ENCODE measurements at regions not wholly inside any gene's neighbourhood (a gene's known extent, or its start where the extent isn't known, plus 50 kb on each side); places are given as distances from the start of the nearest gene placed in this dataset.

DNA sequence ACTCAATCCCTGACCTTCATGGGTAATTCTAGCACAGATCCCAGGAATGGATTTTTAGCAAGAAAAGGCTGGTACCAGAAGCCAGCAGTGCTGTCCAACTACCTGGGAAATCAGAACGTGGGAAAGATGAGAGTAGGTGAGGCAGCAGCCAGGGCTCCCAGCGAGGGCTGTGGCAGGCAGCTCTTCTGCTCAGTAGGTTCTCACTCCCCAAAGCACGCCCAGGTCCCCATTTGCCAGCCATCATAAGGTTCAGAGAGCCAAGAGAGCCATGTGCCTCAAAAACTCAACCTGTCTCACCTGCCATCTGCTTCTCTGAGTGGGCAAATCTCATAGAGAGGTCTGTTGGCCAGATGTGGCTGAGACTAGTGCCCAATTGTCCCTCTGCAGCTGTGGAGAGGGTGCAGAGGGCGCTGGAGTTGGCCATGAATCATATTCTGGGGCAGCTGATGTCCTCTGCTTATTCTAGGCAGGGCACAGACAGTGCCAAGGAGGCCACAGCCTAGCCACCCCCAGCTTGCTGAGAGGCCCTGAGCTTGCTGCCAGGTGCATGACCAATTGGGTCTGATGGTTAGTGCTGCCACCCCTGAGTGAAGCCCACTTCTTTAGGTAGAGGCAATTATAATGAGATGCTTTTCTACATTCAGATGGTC, 81.7 kb upstream of the GATB start:
- no peak overlapping the region for H3K27ac ChIP-seq
- TF ChIP-seq, protein P1, sequence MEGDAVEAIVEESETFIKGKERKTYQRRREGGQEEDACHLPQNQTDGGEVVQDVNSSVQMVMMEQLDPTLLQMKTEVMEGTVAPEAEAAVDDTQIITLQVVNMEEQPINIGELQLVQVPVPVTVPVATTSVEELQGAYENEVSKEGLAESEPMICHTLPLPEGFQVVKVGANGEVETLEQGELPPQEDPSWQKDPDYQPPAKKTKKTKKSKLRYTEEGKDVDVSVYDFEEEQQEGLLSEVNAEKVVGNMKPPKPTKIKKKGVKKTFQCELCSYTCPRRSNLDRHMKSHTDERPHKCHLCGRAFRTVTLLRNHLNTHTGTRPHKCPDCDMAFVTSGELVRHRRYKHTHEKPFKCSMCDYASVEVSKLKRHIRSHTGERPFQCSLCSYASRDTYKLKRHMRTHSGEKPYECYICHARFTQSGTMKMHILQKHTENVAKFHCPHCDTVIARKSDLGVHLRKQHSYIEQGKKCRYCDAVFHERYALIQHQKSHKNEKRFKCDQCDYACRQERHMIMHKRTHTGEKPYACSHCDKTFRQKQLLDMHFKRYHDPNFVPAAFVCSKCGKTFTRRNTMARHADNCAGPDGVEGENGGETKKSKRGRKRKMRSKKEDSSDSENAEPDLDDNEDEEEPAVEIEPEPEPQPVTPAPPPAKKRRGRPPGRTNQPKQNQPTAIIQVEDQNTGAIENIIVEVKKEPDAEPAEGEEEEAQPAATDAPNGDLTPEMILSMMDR (conservative IDR thresholded peaks at IDR 0.05) = no peak

- TF ChIP-seq, protein P1 (conservative IDR thresholded peaks at IDR 0.05) = no peak
- TF ChIP-seq ZFX (IDR thresholded peaks at IDR 0.05) = no peak
- no peak overlapping the region for H3K27ac ChIP-seq
Measured at GRCh38 chr4:151841107-151841506, 80.3 kb upstream of the GATB start.

DNA sequence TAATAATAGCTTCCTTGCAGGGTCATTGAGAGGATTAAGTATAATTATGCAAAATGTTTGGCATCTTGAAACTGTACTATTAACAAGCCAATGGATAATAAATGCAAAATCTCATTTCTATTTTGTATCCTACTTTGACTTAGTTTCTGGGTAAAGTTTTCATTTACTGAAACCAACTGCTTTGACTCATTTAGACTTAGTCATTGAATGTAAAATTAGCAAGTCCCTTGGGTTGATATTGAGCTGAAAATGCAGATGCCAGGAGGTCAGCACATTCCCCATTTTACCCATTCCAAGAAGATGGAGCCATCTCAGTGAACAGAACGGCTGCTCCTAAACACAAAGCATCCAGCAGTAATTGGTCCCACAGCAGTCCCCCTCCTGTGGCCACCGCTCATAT, 74.7 kb upstream of the GATB start:
- no peak overlapping the region for H3K27ac ChIP-seq
- TF ChIP-seq, protein P1 (conservative IDR thresholded peaks at IDR 0.05) = no peak
- TF ChIP-seq ZFX (IDR thresholded peaks at IDR 0.05) = no peak

DNA sequence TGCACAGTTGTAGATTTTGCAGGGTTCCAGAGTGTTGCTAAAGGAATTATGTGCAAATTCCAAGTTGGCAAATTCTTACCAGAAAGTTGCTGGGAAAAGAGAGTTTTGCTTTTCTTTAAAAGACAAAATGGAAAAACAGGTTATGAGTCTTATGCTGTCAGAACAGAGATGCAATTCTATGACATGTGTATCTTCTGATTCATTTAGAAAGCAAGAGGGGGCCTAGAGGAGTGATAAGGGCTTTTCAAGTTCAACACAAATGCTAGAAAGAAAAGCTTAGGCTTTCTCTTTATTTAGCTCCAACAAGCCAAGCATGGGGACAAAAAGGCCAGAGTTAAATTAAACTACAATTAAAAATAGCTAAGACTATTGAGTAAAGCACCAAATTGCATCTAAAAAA, 72.4 kb upstream of the GATB start:
- TF ChIP-seq ZFX (IDR thresholded peaks at IDR 0.05) = no peak
- TF ChIP-seq, protein P1 (conservative IDR thresholded peaks at IDR 0.05) = no peak
- no peak overlapping the region for H3K27ac ChIP-seq

GRCh38 chr4:151831526-151831925, 70.7 kb upstream of the GATB start:
- no peak overlapping the region for H3K27ac ChIP-seq
- TF ChIP-seq ZFX (IDR thresholded peaks at IDR 0.05) = no peak
- TF ChIP-seq, protein P1 (conservative IDR thresholded peaks at IDR 0.05) = no peak

- TF ChIP-seq ZFX (IDR thresholded peaks at IDR 0.05) = no peak
- TF ChIP-seq, protein P1 (conservative IDR thresholded peaks at IDR 0.05) = no peak
- H3K27ac ChIP-seq = no peak overlapping the region
Measured at GRCh38 chr4:151830168-151830567, 69.4 kb upstream of the GATB start.

DNA sequence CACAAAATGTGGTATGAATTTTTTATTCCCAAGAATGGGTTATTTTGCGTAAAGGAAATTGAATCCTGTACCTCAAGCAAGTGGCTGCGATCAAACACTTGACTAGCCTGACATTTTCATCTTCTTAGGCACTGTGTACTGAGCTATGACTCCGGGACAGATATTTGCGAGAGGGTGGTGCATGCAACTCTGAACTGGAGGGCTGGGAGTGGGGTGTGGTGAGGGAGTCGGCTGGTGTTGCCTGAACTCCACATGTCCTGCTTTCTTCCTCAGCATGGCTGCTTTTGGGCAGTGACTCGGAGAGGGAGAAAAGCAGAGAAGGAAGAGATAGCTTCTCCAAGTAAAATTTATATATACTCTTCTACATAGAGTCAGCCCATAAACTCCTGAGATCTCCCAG, 68.5 kb upstream of the GATB start:
- H3K27ac ChIP-seq = no peak overlapping the region

More for the DNA sequence above, 68.5 kb upstream of the GATB start:
- TF ChIP-seq, protein P1 (conservative IDR thresholded peaks at IDR 0.05) = no peak
- TF ChIP-seq ZFX (IDR thresholded peaks at IDR 0.05) = no peak
